Mesothelial cell of epicardium (in vitro differentiated cells): ENCODE measurements at regions not wholly inside any gene's neighbourhood (a gene's known extent, or its start where the extent isn't known, plus 50 kb on each side); places are given as distances from the start of the nearest gene placed in this dataset.
"Not testable (repeated sequence)": the region's sequence is repeated elsewhere in the genome, so short reads cannot be mapped to it uniquely, and the experiment has no call there.

Source experiments
- DNase-seq, 2 experiments: peaks; one replicate each; pipeline ENCODE4 v3.0.0; 2021; ENCODE audit warnings: low spot score in 2 of 2; ENCODE audit not compliant: unreplicated experiment in 2 of 2
- H3K27ac Mint-ChIP-seq: 2 replicates; pipeline ENCODE4 v1.8.0; 2021; ENCODE audit warnings: mixed read lengths
- H3K27me3 Mint-ChIP-seq: 2 replicates; pipeline ENCODE4 v1.8.0; 2021; ENCODE audit warnings: low read depth, mixed read lengths
- H3K36me3 Mint-ChIP-seq: 2 replicates; pipeline ENCODE4 v1.8.0; 2021; ENCODE audit warnings: mixed read lengths
- H3K4me1 Mint-ChIP-seq: 2 replicates; pipeline ENCODE4 v1.8.0; 2021; ENCODE audit warnings: mixed read lengths
- H3K4me3 Mint-ChIP-seq: 2 replicates; pipeline ENCODE4 v1.8.0; 2021; ENCODE audit warnings: mild to moderate bottlenecking, moderate library complexity, mixed read lengths
- H3K9me3 Mint-ChIP-seq: 2 replicates; pipeline ENCODE4 v1.8.0; 2021; ENCODE audit warnings: mixed read lengths
- CTCF ChIP-seq: fragments of 200-600 bp; sonication (generic); IDR thresholded peaks from one replicate; pipeline ENCODE4 v1.5.0; 2021; ENCODE audit warnings: antibody characterized with exemption; ENCODE audit not compliant: unreplicated experiment

DNA sequence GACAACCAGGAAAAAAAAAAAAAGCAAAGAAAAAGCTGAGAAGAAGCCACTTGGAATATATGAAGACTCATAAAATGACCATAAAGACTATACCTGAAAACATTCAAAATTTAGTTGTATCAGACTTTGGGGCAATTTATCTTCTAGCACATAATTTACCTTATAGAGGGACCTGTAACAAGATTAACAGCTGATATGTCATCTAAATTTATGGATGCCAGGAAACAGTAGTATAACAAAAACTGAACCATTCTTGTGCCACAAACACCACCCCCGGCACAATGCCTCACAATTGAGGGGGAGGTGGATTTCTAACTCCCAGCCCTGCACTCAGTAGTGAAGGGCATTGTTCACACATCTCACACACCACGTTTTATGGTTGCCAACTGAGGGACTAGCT, 1352.0 kb downstream of the BRINP3 start:
- no peak for DNase-seq
- Mint-ChIP-seq H3K4me3 (no peak overlapping the region), H3K4me1 (peaks cover 7% of the 10 kb centered on the region), H3K36me3 (no peaks in the 10 kb centered on the region), H3K9me3 (peaks cover 11% of the 10 kb centered on the region), H3K27ac (no peak overlapping the region), H3K27me3 (no peaks in the 10 kb centered on the region)
- TF ChIP-seq CTCF: no peak

DNA sequence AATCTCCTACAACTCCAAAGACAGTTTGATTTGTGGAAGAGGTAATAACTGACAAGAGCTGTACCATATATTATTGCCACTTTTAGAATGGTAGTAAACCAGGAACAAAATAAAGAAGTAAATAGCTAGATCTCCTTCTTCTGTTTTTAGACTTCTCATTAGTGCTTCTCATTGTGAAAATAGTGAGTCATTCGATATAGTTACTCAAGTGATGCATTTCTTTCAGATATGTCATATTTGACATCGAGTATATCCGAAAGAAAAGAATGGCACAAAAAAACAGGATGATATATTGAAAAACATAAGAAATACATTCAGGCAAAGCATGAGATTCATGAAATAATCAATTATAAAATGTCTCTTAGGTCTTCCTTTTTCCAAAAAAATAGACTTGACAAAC, 1346.1 kb downstream of the BRINP3 start:
- H3K27me3 Mint-ChIP-seq: no peaks in the 10 kb centered on the region
- no peaks in the 10 kb centered on the region for H3K36me3 Mint-ChIP-seq
- no peak for TF ChIP-seq CTCF
- no peak overlapping the region for H3K27ac Mint-ChIP-seq
- no peak for DNase-seq
- H3K9me3 Mint-ChIP-seq: peaks cover 8% of the 10 kb centered on the region
- no peaks in the 10 kb centered on the region for H3K4me1 Mint-ChIP-seq
- H3K4me3 Mint-ChIP-seq: no peak overlapping the region

DNA sequence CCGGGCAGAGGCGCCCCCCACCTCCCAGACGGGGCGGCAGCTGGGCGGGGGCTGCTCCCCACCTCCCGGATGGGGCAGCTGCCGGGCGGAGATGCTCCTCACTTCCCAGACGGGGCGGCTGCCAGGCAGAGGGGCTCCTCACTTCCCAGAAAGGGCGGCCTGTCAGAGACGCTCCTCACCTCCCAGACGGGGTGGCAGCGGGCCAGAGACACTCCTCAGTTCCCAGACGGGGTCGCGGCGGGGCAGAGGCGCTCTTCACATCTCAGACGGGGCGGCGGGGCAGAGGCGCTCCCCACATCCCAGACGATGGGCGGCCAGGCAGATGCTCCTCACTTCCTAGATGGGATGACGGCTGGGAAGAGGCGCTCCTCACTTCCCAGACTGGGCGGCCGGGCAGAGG, 1337.9 kb downstream of the BRINP3 start:
- not testable (repeated sequence) for H3K4me1 Mint-ChIP-seq, H3K36me3 Mint-ChIP-seq, H3K9me3 Mint-ChIP-seq, H3K27me3 Mint-ChIP-seq, H3K27ac Mint-ChIP-seq, DNase-seq, H3K4me3 Mint-ChIP-seq

DNA sequence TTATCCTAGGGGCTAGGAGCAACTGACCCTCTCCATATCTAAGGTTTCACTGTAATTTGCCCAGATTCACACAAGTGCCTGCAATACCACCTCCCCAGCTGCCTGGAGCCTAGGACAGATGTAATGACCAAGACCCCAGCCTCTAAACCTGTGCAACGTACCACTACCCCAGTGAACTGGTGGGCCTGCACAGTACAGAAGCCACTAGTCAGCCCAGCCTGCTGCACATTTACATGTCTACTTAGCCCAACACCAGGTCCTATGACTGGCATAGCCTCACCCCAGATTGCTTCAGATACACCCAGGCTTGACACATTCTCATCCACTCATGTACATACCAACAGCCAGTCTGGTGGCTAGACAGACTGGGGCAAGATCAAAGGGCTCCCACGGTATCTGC, 1336.6 kb downstream of the BRINP3 start:
- no peaks in the 10 kb centered on the region for H3K27me3 Mint-ChIP-seq
- no peak for TF ChIP-seq CTCF
- DNase-seq: no peak
- H3K4me3 Mint-ChIP-seq: no peak overlapping the region
- no peaks in the 10 kb centered on the region for H3K9me3 Mint-ChIP-seq
- H3K36me3 Mint-ChIP-seq: no peaks in the 10 kb centered on the region
- H3K27ac Mint-ChIP-seq: no peak overlapping the region
- no peaks in the 10 kb centered on the region for H3K4me1 Mint-ChIP-seq

DNA sequence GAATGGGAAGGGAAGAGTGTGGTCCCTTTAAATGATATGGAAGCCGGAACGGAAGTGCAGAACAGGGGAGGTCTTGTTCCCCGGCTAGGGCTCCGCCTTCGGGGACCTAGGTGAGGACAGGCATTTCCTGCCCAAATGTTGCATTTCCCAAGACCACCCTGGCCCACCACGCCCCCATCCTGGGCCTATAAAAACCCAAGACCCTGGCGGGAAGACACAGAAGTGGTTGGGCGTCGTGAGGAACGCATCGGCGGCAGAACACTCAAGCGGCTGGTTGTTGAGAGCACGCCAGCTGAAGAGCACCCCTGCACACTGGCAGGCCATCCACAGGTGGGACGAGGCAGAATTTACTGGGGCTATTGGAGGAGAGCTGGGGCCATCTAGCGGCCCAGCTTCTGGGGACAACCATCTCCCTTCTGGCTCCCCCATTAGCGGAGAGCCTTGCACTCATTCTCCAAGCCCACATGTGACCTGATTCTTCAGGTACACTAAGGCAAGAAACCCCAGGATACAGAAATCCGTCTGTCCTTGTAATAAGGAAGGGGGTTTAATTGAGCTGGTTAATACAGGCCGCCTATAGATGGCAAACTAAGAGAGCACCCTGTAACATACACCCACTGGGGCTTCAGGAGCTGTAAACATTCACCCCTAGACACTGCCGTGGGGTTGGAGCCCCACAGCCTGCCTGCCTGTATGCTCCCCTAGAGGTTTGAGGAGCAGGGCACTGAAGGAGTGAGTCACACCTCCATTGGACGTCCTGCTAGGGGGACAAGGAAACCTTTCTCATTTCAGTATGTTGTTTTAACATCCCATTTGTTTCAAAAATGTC, 1327.9 kb downstream of the BRINP3 start:
- Mint-ChIP-seq H3K36me3 (no peaks in the 10 kb centered on the region), H3K27ac (no peak overlapping the region), H3K4me3 (peak overlapping the region; percentile 50), H3K27me3 (no peaks in the 10 kb centered on the region), H3K4me1 (no peaks in the 10 kb centered on the region), H3K9me3 (no peaks in the 10 kb centered on the region)
- TF ChIP-seq CTCF: no peak
- DNase-seq: no peak

DNA sequence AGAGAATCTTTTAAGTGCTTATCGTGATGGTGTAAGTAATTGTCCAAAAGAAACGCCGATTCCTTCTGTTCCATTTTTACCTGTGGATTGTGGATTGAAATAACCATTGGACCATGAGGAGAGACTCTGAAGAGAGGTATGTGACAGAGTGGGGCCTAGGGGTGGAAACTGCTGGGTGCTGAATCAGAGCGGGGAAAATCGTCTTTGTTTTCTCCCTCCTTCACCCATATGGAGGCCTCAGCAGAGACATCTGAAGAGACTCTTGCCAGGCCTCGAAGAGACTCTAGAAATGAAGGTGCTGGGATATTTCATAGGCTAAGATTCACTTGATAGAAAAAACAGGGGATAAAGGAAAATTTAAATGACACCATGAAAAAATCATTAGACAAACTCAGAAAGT, 1327.0 kb downstream of the BRINP3 start:
- no peak for TF ChIP-seq CTCF
- no peak for DNase-seq
- Mint-ChIP-seq H3K4me3 (no peak overlapping the region), H3K36me3 (no peaks in the 10 kb centered on the region), H3K27ac (no peak overlapping the region), H3K27me3 (no peaks in the 10 kb centered on the region), H3K9me3 (no peaks in the 10 kb centered on the region), H3K4me1 (no peaks in the 10 kb centered on the region)
